Stimulated activated CD8-positive, alpha-beta memory T cell treated with anti-CD3 and anti-CD28 coated beads, Interleukin-4, amount 100 ng/mL, for 1 hour (primary cell): ENCODE measurements at regions not wholly inside any gene's neighbourhood (a gene's known extent, or its start where the extent isn't known, plus 50 kb on each side); places are given as distances from the start of the nearest gene placed in this dataset.

ENCODE experiments used
- DNase-seq, 2 donors: peaks; one replicate each; pipeline ENCODE4 v3.0.0-alpha.2; 2020; ENCODE audit warnings: low read depth in 2 of 2, low spot score in 1 of 2

- no peak for DNase-seq
Observed at GRCh38 chr6:41428996-41429421, 93.6 kb downstream of the NCR2 start.

- no peak for DNase-seq
Observed at GRCh38 chr6:41429506-41430504, 94.4 kb downstream of the NCR2 start.

DNA sequence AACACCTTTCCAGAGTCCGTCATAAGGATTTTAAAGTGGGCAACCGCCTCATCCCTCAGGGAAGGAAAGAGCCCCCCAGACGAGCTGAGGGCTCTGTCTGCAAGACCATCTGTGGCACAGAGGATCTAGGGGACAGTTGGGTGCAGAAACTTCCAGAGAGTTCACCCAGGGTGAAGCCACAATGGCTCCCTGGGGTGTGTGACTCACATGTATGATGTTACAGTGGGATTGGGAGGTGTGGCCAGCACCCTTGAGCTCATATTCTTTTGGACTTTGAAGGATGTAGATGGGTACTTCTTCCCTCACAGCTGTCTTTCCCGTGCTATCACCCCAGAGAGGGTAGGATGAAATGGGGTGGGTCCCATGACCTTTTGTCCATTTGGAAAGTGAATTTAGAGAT is 95.5 kb downstream of the NCR2 start:
- DNase-seq = no peak

DNA sequence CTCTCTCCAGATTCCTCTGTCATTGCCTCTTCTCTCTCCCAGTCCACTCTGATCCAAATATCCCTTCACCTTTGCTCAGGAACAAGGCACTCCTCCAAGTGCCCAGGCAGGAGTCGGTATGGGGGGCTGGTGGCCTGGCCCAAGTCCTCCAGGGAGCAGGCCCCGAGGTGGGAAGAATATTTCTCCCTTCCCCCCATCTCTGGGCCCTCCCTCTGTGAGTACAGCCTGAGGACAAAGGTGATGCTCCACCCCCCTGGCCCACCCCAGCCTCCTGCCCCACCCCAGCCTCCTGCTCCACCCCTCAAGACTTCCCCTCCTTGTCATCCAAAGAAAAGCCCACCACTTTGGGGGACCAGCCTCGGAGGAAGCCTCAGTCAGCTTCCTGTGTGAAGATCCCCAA is 96.9 kb downstream of the NCR2 start:
- no peak for DNase-seq

GRCh38 chr6:41434803-41435481 is 99.5 kb downstream of the NCR2 start:
- no peak for DNase-seq

GRCh38 chr6:41437604-41438003 is 102.2 kb downstream of the NCR2 start:
- no peak for DNase-seq

DNA sequence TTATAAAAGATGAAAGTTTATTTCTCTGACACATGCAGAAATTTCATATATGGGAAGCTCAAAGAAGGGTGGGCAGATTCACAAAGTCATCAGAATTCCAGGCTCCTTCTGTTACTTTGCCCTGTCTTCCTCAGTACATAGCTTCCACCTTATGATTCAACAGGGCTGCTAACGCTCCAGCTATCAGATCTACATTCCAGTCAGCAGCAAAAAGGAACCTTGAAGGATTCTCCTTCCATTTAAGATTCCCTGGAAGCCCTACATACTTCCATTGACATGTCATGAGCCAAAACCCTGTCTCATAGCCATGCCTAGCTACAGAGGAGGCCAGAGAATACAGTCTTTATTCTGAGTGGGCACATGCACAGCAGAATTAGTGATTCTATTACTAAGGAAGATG is 103.3 kb downstream of the NCR2 start:
- DNase-seq = no peak

DNA sequence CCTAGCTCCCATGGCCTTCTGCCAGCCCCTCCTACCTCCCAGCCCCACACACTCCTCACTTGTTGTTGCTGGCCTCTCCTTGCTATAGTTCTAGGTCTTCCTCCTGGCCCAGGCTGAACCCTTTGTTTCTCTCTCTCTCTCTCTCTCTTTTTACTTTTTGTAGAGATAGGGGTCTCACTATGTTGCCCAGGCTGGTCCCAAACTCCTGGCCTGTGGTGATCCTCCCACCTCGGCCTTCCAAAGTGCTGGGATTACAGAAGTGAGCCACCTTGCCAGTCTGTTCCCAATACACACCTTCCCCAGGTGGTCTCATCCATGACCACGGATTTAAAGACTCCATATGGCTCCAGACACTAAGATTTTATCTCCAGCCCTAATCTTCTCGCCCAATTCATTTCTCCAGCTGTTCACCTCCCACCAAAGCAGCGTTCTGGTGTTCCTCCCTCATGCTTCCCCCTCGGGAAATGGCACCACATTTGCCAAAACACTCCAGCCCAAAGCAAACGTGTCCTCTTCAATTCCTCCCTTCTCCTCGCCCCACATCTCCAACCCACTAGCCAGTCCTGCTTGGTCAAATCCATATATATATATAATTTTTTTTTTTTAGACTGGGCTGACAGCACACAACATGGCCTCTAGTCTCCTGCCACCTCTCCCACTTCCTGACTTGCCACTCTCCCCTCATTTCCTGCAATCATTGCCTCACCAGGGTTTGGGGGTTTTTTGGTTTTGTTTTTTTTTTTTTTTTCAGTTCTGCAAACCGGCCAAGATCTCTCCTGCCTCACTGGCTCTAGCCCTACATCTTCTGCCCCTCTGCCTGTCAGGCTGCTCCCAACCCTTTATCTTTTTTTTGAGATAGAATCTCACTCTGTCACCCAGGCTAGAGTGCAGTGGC is 104.4 kb downstream of the NCR2 start:
- DNase-seq = no peak

DNA sequence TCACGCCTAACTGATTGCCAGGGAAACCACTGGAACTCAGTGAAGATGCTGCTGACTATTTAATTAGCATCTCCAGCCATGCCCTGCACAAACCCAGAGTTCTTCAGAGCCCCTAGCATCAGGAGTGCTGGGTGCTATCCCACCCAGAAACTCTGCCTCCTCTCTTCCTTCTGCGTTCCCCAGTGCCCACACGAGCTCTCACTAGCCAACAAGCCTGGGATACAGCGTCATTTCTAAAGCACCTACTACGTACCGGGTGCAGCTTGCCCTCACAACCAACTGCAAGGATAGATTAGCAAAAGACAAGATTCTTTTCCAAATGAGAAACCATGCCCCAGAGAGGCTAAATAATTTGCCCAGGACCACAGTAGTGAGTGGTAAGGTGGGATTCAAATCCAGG is 105.2 kb upstream of the FOXP4 start:
- DNase-seq = no peak

- no peak for DNase-seq
Observed at GRCh38 chr6:41441598-41442351, 104.4 kb upstream of the FOXP4 start.

GRCh38 chr6:41442352-41442672 is 103.9 kb upstream of the FOXP4 start:
- no peak for DNase-seq

- DNase-seq = no peak
Observed at GRCh38 chr6:41442800-41443501, 103.2 kb upstream of the FOXP4 start.

DNA sequence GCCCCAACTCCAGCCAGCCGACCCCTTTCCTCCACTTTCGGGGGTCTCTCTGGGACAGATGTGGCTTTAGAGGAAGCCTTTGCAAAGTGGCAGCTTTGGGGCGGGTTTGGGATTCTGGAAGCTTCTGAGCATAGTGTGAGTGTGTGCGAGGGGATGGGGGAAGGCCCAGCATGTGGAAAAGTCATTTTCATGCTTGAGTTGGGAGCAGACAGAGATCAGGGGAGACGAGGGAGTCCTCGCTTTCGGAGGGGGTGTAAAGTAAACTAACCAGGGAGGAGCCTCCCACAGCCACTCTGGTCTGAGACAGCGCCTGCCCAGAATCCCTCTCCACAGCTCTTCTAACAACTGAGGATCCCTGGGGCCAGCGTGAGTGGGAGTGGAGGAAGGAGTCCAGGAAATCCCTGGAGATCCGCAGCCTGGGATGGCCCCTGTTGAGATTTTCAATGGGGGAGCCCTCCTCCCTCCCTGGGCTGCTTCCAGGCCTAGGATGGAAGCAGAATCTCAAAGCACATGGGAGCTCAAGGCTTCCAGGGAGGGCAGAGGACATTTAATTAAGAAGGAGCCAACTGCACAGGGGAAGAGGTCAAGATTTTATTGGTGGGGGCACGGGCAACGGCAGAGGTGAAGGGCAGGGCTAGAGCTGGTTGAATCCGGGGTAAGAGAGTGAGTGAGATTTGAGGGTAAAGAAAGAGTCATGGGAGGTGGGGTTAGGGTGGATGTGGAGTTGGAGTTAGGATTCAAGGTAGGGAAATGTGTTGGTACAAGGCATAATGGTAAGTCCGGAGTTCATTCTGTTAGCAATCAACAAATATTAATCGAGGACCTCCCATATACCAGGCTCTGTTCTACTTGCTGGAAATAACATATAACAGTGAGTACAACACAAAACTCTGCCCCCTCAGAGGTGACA is 102.3 kb upstream of the FOXP4 start:
- DNase-seq = no peak

DNA sequence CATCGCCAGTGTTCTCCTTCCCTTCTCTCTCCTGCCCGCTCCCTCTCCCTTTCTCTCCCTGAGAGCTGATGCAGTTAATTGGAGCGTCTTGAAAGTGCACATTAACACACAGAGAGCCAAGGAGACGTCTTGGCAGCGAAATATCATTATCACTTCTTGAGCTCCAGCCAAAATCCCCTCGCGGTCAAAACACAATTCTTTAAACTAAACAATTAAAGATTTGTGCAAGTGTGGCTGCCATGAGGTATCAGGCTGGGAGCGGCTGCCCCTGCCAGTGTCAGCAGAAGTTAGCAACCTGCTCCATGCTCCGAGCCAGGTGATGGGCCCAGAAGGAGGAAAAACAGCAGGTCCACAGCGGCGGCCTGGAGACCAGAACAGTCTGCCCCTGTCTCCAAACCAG is 100.9 kb upstream of the FOXP4 start:
- no peak for DNase-seq

DNA sequence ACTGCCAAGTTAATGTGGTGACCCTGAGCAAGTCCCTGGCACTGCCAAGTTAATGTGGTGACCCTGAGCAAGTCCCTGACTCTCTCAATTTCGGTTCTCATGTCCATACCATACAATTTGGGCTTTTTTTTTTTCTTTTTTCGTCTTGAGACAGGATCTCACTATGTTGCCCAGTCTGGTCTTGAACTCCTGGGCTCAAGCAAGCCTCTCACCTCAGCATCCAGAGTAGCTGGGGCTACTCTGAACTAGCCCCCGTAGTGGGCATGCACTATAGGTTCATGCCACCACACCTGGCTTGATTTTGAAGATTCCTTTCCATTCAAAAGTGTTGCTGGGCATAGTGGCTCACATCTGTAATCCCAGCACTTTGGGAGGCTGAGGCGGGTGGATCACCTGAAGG is 100.0 kb upstream of the FOXP4 start:
- no peak for DNase-seq

DNA sequence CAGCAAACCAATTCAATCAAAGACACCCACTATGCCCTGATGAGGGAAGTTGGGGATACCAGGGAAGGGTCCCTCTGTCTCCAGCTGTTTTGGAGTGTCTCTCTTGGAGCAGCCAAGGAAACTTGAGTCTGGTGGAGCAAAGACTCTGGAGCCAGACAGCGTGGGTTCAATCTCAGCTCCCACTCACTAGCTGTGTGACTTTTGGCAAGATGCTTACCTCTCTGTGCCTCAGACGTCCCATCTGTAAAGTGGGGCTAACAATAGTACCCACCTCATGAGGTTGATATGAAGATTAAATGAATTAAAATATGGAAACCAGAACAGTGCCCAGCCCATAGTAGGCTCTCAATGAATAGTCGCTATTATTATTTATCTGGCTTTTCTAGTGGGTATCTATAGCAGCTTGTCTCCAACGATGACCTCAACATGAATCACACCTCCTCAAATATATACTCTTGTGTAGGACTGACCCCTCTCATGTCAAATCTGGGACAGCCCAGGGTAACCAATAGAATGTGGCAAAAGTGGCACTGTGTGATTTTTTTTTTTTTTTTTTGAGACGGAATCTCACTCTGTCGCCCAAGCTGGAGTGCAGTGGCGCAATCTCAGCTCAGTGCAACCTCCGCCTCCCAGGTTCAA is 99.2 kb upstream of the FOXP4 start:
- no peak for DNase-seq

DNA sequence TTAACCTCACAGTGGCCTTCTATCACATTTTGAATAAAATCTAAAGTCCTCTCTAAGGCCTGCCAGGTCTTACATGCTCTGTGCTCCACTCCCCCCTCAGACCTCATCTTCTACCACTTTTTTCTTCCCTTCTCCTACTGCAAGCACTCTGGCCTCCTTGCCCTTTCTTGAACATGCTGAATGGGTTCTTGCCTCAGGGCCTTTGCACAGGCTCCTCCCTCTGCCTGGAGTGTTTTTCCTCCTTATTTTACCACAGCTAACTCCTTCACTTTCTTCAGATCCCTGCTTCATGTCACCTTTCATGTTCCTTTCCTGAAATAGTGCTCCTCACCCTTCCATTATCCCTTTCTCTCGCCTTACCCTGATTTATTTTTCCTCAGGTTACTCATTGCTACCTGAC is 97.9 kb upstream of the FOXP4 start:
- no peak for DNase-seq

- no peak for DNase-seq
Observed at GRCh38 chr6:41449399-41450245, 96.6 kb upstream of the FOXP4 start.
